Choroid plexus epithelial cell (primary cell): ENCODE measurements at regions not wholly inside any gene's neighbourhood (a gene's known extent, or its start where the extent isn't known, plus 50 kb on each side); places are given as distances from the start of the nearest gene placed in this dataset.

Experiments used
- DNase-seq: peaks from one replicate; pipeline ENCODE4 v3.0.0-alpha.2; 2010; ENCODE audit warnings: low read depth
- H3K4me3 ChIP-seq: 2 replicates; pipeline ENCODE4 v1.5.1; 2011; ENCODE audit warnings: low read depth, mild to moderate bottlenecking, control low read depth, low read length, moderate library complexity
- CTCF ChIP-seq: conservative IDR thresholded peaks from 2 replicates; pipeline ENCODE4 v1.5.1; 2011; ENCODE audit warnings: low read depth, mild to moderate bottlenecking, control low read depth, inconsistent platforms, low read length, moderate library complexity

GRCh38 chr12:27907766-27908165 lies 64.8 kb downstream of the PTHLH start:
- TF ChIP-seq CTCF: no peak
- no peak overlapping the region for H3K4me3 ChIP-seq
- peak; percentile 26 for DNase-seq

GRCh38 chr12:27906658-27907473 lies 65.7 kb downstream of the PTHLH start:
- peak; percentile 37 for DNase-seq
- no peak for TF ChIP-seq CTCF
- no peak overlapping the region for H3K4me3 ChIP-seq

GRCh38 chr12:27906127-27906500 lies 66.4 kb downstream of the PTHLH start:
- H3K4me3 ChIP-seq: no peak overlapping the region
- no peak for DNase-seq
- TF ChIP-seq CTCF: no peak

- peak; percentile 17 for DNase-seq
- TF ChIP-seq CTCF: no peak
- no peak overlapping the region for H3K4me3 ChIP-seq
These were observed 67.0 kb downstream of the PTHLH start for GRCh38 chr12:27905285-27906126.

- DNase-seq: no peak
- H3K4me3 ChIP-seq: no peak overlapping the region
These were observed 69.9 kb downstream of the PTHLH start for GRCh38 chr12:27902651-27903050.

GRCh38 chr12:27901959-27902358 lies 70.6 kb downstream of the PTHLH start:
- peak; percentile 48 for DNase-seq
- TF ChIP-seq CTCF: no peak

More at GRCh38 chr12:27902651-27903050, 69.9 kb downstream of the PTHLH start:
- TF ChIP-seq CTCF: no peak

More at GRCh38 chr12:27901959-27902358, 70.6 kb downstream of the PTHLH start:
- no peak overlapping the region for H3K4me3 ChIP-seq
